Natural killer cell (primary cell): ENCODE measurements at regions not wholly inside any gene's neighbourhood (a gene's known extent, or its start where the extent isn't known, plus 50 kb on each side); places are given as distances from the start of the nearest gene placed in this dataset.

Experiments used
- ATAC-seq, 3 donors: fragments of 150-1000 bp in 2 of 3; fragments of 200-7000 bp in 1 of 3; cut with Tn5 transposase; 1 replicate in 1 of 3; 2 replicates in 2 of 3; pipeline ENCODE4 v1.10.0; 2021; ENCODE audit warnings: mild to moderate bottlenecking in 2 of 3, moderate library complexity in 2 of 3
- DNase-seq, 2 donors: peaks; one replicate each; pipeline versions ENCODE4 v3.0.0 to v3.0.0-alpha.2; 2013 to 2021; ENCODE audit warnings: mixed read lengths in 1 of 2
- H3K27ac ChIP-seq: one replicate; pipeline ENCODE4 v1.5.1; 2013; ENCODE audit warnings: mild to moderate bottlenecking, low read length
- H3K27me3 ChIP-seq: one replicate; pipeline ENCODE4 v1.6.1; 2013; ENCODE audit warnings: low read length; ENCODE audit not compliant: control insufficient read depth, insufficient read depth
- H3K36me3 ChIP-seq: one replicate; pipeline ENCODE4 v1.6.1; 2013; ENCODE audit warnings: low read length; ENCODE audit not compliant: control insufficient read depth, insufficient read depth
- H3K4me1 ChIP-seq: one replicate; pipeline ENCODE4 v1.6.1; 2013; ENCODE audit warnings: low read length; ENCODE audit not compliant: control insufficient read depth, insufficient read depth
- H3K4me3 ChIP-seq: one replicate; pipeline ENCODE4 v1.5.1; 2013; ENCODE audit warnings: low read length
- H3K9me3 ChIP-seq: one replicate; pipeline ENCODE4 v1.6.1; 2013; ENCODE audit warnings: low read length; ENCODE audit not compliant: control insufficient read depth, insufficient read depth
- H3K27ac Mint-ChIP-seq, 2 donors: one replicate each; pipeline ENCODE4 v1.8.0; 2022; ENCODE audit warnings: mild to moderate bottlenecking in 2 of 2, mixed read lengths in 2 of 2, moderate library complexity in 1 of 2
- H3K27me3 Mint-ChIP-seq, 2 donors: one replicate each; pipeline ENCODE4 v1.8.0; 2022; ENCODE audit warnings: low read depth in 2 of 2, mixed read lengths in 2 of 2
- H3K36me3 Mint-ChIP-seq: one replicate; pipeline ENCODE4 v1.8.0; 2022; ENCODE audit warnings: mixed read lengths
- H3K4me1 Mint-ChIP-seq, 2 donors: one replicate each; pipeline ENCODE4 v1.8.0; 2022; ENCODE audit warnings: mixed read lengths in 2 of 2
- H3K4me3 Mint-ChIP-seq: one replicate; pipeline ENCODE4 v1.8.0; 2022; ENCODE audit warnings: mild to moderate bottlenecking, moderate library complexity, mixed read lengths
- H3K9me3 Mint-ChIP-seq, 2 donors: one replicate each; pipeline ENCODE4 v1.8.0; 2022; ENCODE audit warnings: mixed read lengths in 2 of 2
- CTCF ChIP-seq: fragments of 200-600 bp; IDR thresholded peaks from one replicate; pipeline ENCODE4 v1.8.0; 2022; ENCODE audit warnings: antibody characterized with exemption
- WGBS: methylation state at CpG from one replicate; pipeline ENCODE4 v1.1.7; 2013; ENCODE audit warnings: missing lambda C conversion rate; ENCODE audit not compliant: insufficient coverage; 5-methylcytosine and 5-hydroxymethylcytosine counted together
- intact Hi-C: fragments of 100-400 bp; cut with micrococcal nuclease; formaldehyde crosslinking; loops from one replicate; pipeline ENCODE4 v1.14.2; 2022

- TF ChIP-seq CTCF, result peak; percentile 99
- no peaks in the 10 kb centered on the region for H3K36me3 Mint-ChIP-seq
- no peak overlapping the region for H3K4me3 ChIP-seq
- peaks cover 43% of the 10 kb centered on the region for H3K4me1 ChIP-seq
- peaks cover 87% of the 10 kb centered on the region for H3K36me3 ChIP-seq
- H3K27me3 Mint-ChIP-seq, result no peaks in the 10 kb centered on the region
- H3K27ac ChIP-seq, result no peak overlapping the region
- intact Hi-C loops, result loop anchor here (1.0 to 10.0 kb wide), 4 partner anchors 65 to 410 kb away; no protein-coding TSS in a partner anchor
- ATAC-seq, result peak; percentile 85 to 96 (median 90)
- no peaks in the 10 kb centered on the region for H3K27me3 ChIP-seq
- H3K4me1 Mint-ChIP-seq, result peaks cover 7 to 21% of the 10 kb centered on the region in 2 donors
- peak overlapping the region; percentile 37 for H3K4me3 Mint-ChIP-seq
- peak; percentile 77 to 88 for DNase-seq
- H3K9me3 Mint-ChIP-seq, result no peaks in the 10 kb centered on the region
- peak overlapping the region; percentile 41 to 80 for H3K27ac Mint-ChIP-seq
- 39% methylated on average over 16 of the region's 18 CpGs for WGBS
- no peaks in the 10 kb centered on the region for H3K9me3 ChIP-seq
Measured at GRCh38 chr17:77494664-77495435, 354.1 kb downstream of the SEC14L1 start.

DNA sequence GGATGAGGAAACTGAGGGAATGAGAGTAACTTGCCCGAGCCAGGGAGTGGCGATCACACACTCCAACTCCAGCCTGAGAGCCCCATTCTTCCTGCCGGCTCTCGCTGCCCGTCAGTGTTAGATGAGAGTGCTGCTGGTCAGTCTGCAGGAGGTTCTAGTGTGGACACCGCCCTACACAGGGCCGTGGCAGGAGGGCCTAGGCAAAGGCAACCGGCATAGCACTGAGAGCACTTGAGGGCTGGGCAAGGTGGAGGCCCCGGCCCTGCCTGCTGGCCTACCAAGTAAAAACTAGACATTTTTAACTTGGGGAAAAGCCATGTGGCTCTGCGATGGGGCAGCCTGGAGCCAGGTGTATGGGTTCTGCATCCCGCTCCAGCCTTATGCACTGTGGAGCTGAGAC, 354.8 kb downstream of the SEC14L1 start:
- TF ChIP-seq CTCF, result no peak
- H3K27ac ChIP-seq, result no peak overlapping the region
- no peaks in the 10 kb centered on the region for H3K9me3 Mint-ChIP-seq
- no peak overlapping the region for H3K4me3 ChIP-seq
- no peaks in the 10 kb centered on the region for H3K27me3 ChIP-seq
- no peaks in the 10 kb centered on the region for H3K27me3 Mint-ChIP-seq
- no peaks in the 10 kb centered on the region for H3K36me3 Mint-ChIP-seq
- 96% methylated on average over 11 of the region's 11 CpGs for WGBS
- H3K4me1 ChIP-seq, result peaks cover 43% of the 10 kb centered on the region
- no peaks in the 10 kb centered on the region for H3K9me3 ChIP-seq
- no peak overlapping the region for H3K27ac Mint-ChIP-seq
- ATAC-seq, result no peak
- no peak for DNase-seq
- peaks cover 7 to 17% of the 10 kb centered on the region in 2 donors for H3K4me1 Mint-ChIP-seq
- H3K4me3 Mint-ChIP-seq, result no peak overlapping the region
- peaks cover 85% of the 10 kb centered on the region for H3K36me3 ChIP-seq
- intact Hi-C loops, result loop anchor here (1.0 to 10.0 kb wide), 4 partner anchors 65 to 411 kb away; no protein-coding TSS in a partner anchor

DNA sequence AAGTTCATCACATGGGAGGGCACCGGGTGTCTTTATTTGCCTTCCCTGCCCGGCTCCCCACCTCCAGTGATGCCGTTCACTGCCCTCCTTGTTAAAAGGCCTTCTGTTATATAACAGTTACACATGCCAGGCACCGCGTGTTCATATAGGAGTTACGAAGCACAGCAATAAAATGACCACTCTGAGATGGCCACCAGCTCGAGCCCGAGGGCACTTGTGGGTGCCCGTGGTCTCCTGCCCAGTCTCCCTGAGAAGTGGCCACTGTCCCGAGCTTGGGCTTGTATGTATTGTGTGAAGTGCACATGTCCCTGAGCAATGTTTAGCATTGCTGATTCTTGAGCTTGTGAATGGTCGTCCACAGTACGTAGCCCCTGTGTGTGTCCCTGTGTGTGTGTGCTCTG, 355.6 kb downstream of the SEC14L1 start:
- Mint-ChIP-seq H3K36me3 (no peaks in the 10 kb centered on the region), H3K27ac (no peak overlapping the region), H3K9me3 (no peaks in the 10 kb centered on the region), H3K4me3 (no peak overlapping the region), H3K27me3 (no peaks in the 10 kb centered on the region), H3K4me1 (peaks cover 7 to 14% of the 10 kb centered on the region in 2 donors)
- 96% methylated on average over 12 of the region's 12 CpGs for WGBS
- intact Hi-C loops, result loop anchor here (10.0 kb wide), 1 partner anchor 412 kb away; no protein-coding TSS in a partner anchor
- no peak overlapping the region for H3K4me3 ChIP-seq
- H3K36me3 ChIP-seq, result peaks cover 85% of the 10 kb centered on the region
- ATAC-seq (no peak), DNase-seq (no peak)
- no peaks in the 10 kb centered on the region for H3K27me3 ChIP-seq
- TF ChIP-seq CTCF, result no peak
- H3K4me1 ChIP-seq, result peaks cover 38% of the 10 kb centered on the region
- no peak overlapping the region for H3K27ac ChIP-seq
- no peaks in the 10 kb centered on the region for H3K9me3 ChIP-seq
